Gastroesophageal sphincter (tissue), 3 donors: ENCODE measurements at regions not wholly inside any gene's neighbourhood (a gene's known extent, or its start where the extent isn't known, plus 50 kb on each side); places are given as distances from the start of the nearest gene placed in this dataset.

Experiments
- CTCF ChIP-seq, 4 experiments: fragments of 200-600 bp in 2 of 4; fragments of 450-650 bp in 2 of 4; sonication (generic) in 1 of 4; IDR thresholded peaks; one replicate each; pipeline ENCODE4 v1.5.1; 2017 to 2019; ENCODE audit warnings: antibody characterized with exemption in 4 of 4, mild to moderate bottlenecking in 2 of 4, moderate library complexity in 2 of 4
- EP300 ChIP-seq: sonication (generic); formaldehyde crosslinking; IDR thresholded peaks from one replicate; pipeline ENCODE4 v1.6.1; 2017; ENCODE audit warnings: antibody characterized with exemption, mild to moderate bottlenecking
- POLR2A ChIP-seq, 2 donors: fragments of 450-650 bp; IDR thresholded peaks; one replicate each; pipeline ENCODE4 v1.6.1; 2017; ENCODE audit warnings: antibody characterized with exemption in 2 of 2, mild to moderate bottlenecking in 2 of 2, moderate library complexity in 1 of 2
- POLR2AphosphoS5 ChIP-seq: sonication (generic); formaldehyde crosslinking; IDR thresholded peaks from one replicate; pipeline ENCODE4 v1.6.1; 2017; ENCODE audit warnings: antibody characterized with exemption

- TF ChIP-seq EP300 = no peak
- no peak for TF ChIP-seq POLR2A (IDR thresholded peaks at IDR 0.05)
- TF ChIP-seq CTCF (IDR thresholded peaks at IDR 0.05) = no peak
- TF ChIP-seq POLR2AphosphoS5 = no peak
These were observed 81.3 kb upstream of the CUX1 start for GRCh38 chr7:101736084-101736483.
